HCT116 (cell line): ENCODE measurements at regions not wholly inside any gene's neighbourhood (a gene's known extent, or its start where the extent isn't known, plus 50 kb on each side); places are given as distances from the start of the nearest gene placed in this dataset.

Experiments used
- ATAC-seq: fragments of 200-7000 bp; cut with Tn5 transposase; 2 replicates; pipeline ENCODE4 v1.9.1; 2020; ENCODE audit warnings: mild to moderate bottlenecking, moderate library complexity
- BruUV-seq: library from RNA; stranded (reverse); fragments of 400-500 nt; replicated peaks from 2 replicates; lab custom pipeline; 2021; lab: Mats Ljungman, UMichigan
- CTCF ChIA-PET: fragments of 300-600 bp; sonication (Branson Sonifier 250); formaldehyde crosslinking; loops from one replicate; lab custom pipeline; 2021; ENCODE audit warnings: antibody characterized with exemption; lab: Charles Lee
- POLR2A ChIA-PET: fragments of 300-600, 350-600 bp; sonication (Branson Sonifier 250); formaldehyde crosslinking; loops from one replicate; lab custom pipeline; 2021; ENCODE audit warnings: antibody characterized with exemption; lab: Charles Lee
- RAD21 ChIA-PET, 2 experiments: fragments of 300-600 bp; sonication (Branson Sonifier 250); formaldehyde crosslinking; loops; one replicate each; lab custom pipeline; 2023; ENCODE audit warnings: low total read pairs in 2 of 2; ENCODE audit not compliant: uncharacterized antibody in 2 of 2, unreplicated experiment in 2 of 2, low non-redundant PET in 1 of 2; lab: Charles Lee
- DNase-seq: peaks from one replicate; pipeline ENCODE4 v3.0.0-alpha.2; 2010; ENCODE audit warnings: low read depth, low spot score
- H2AFZ ChIP-seq: fragments of 200-600 bp; shearing (Covaris generic), sonication (generic); 2 replicates; pipeline ENCODE4 v1.6.1; 2017; ENCODE audit warnings: low read depth, mixed run types, mixed read lengths, antibody characterized with exemption, low read length; ENCODE audit not compliant: poor library complexity, severe bottlenecking
- H3K27ac ChIP-seq: 2 replicates; pipeline ENCODE4 v1.5.1; 2012; ENCODE audit warnings: low read depth, low read length
- H3K27me3 ChIP-seq: fragments of 200-600 bp; sonication (generic); 2 replicates; pipeline ENCODE4 v1.6.1; 2016; ENCODE audit warnings: mixed run types, low read length, mixed read lengths; ENCODE audit not compliant: insufficient read depth
- H3K36me3 ChIP-seq, 2 experiments: fragments of 200-500 bp in 1 of 2; fragments of 200-600 bp in 1 of 2; sonication (Bioruptor generic) in 1 of 2; sonication (generic) in 1 of 2; 2 replicates each; pipeline versions ENCODE4 v1.5.1 to v1.6.1; 2014 to 2016; ENCODE audit warnings: low read length in 2 of 2, inconsistent platforms in 1 of 2, mixed read lengths in 1 of 2, mixed run types in 1 of 2; ENCODE audit not compliant: insufficient read depth in 2 of 2, control insufficient read depth in 1 of 2
- H3K4me1 ChIP-seq, 2 experiments: fragments of 200-600 bp in 1 of 2; sonication (generic) in 1 of 2; 2 replicates each; pipeline versions ENCODE4 v1.5.1 to v1.6.1; 2012 to 2017; ENCODE audit warnings: low read length in 2 of 2, inconsistent platforms in 1 of 2, mild to moderate bottlenecking in 1 of 2, mixed read lengths in 1 of 2, mixed run types in 1 of 2, moderate library complexity in 1 of 2; ENCODE audit not compliant: insufficient read depth in 2 of 2, control insufficient read depth in 1 of 2
- H3K4me2 ChIP-seq: fragments of 200-600 bp; sonication (generic); 2 replicates; pipeline ENCODE4 v1.6.1; 2017; ENCODE audit warnings: mixed run types, low read length, mixed read lengths
- H3K4me3 ChIP-seq, 2 experiments: fragments of 200-600 bp in 1 of 2; sonication (generic) in 1 of 2; replicated peaks in 1 of 2; 2 replicates each; pipeline ENCODE4 v1.5.1; 2011 to 2016; ENCODE audit warnings: low read length in 2 of 2, control low read depth in 1 of 2, low read depth in 1 of 2, mild to moderate bottlenecking in 1 of 2, mixed read lengths in 1 of 2, mixed run types in 1 of 2
- H3K79me2 ChIP-seq: fragments of 200-600 bp; sonication (generic); 2 replicates; pipeline ENCODE4 v1.6.1; 2017; ENCODE audit warnings: mild to moderate bottlenecking, mixed run types, low read length, moderate library complexity, mixed read lengths; ENCODE audit not compliant: insufficient read depth
- H3K9ac ChIP-seq: fragments of 200-600 bp; sonication (generic); 2 replicates; pipeline ENCODE4 v1.6.1; 2016; ENCODE audit warnings: low read length, mixed read lengths
- H3K9me2 ChIP-seq: fragments of 200-600 bp; sonication (generic), shearing (Covaris generic); 2 replicates; pipeline ENCODE4 v1.6.1; 2017; ENCODE audit warnings: mixed run types, mild to moderate bottlenecking, moderate library complexity; ENCODE audit not compliant: insufficient read depth
- H3K9me3 ChIP-seq, 2 experiments: fragments of 200-500 bp in 1 of 2; fragments of 200-600 bp in 1 of 2; sonication (Bioruptor generic) in 1 of 2; sonication (generic) in 1 of 2; 2 replicates each; pipeline ENCODE4 v1.6.1; 2014 to 2017; ENCODE audit warnings: low read length in 2 of 2, mixed read lengths in 2 of 2, inconsistent platforms in 1 of 2, low read depth in 1 of 2, mild to moderate bottlenecking in 1 of 2, mixed run types in 1 of 2, moderate library complexity in 1 of 2; ENCODE audit not compliant: control insufficient read depth in 1 of 2, insufficient read depth in 1 of 2
- H4K20me1 ChIP-seq: fragments of 200-600 bp; sonication (generic), shearing (Covaris generic); 2 replicates; pipeline ENCODE4 v1.6.1; 2017; ENCODE audit warnings: mixed run types, mild to moderate bottlenecking, moderate library complexity; ENCODE audit not compliant: insufficient read depth
- CBX3 ChIP-seq: IDR thresholded peaks from 2 replicates; pipeline ENCODE4 v1.6.1; 2012; ENCODE audit warnings: low read depth
- EGR1 ChIP-seq: IDR thresholded peaks from 2 replicates; pipeline ENCODE4 v1.6.1; 2012; ENCODE audit warnings: low read depth
- EZH2 ChIP-seq: fragments of 200-600 bp; sonication (generic); IDR thresholded peaks from 2 replicates; pipeline ENCODE4 v1.6.1; 2017; ENCODE audit warnings: antibody characterized with exemption, mixed run types
- EZH2phosphoT487 ChIP-seq: fragments of 200-600 bp; IDR thresholded peaks from 2 replicates; pipeline ENCODE4 v1.6.1; 2018; ENCODE audit warnings: antibody characterized with exemption, borderline replicate concordance
- POLR2A ChIP-seq: IDR thresholded peaks from 2 replicates; pipeline ENCODE4 v1.7.0; 2011; ENCODE audit warnings: borderline replicate concordance; ENCODE audit not compliant: insufficient read depth, insufficient read length; ENCODE audit errors: extremely low read depth
- SIN3A ChIP-seq: IDR thresholded peaks from 2 replicates; pipeline ENCODE4 v1.6.1; 2012; ENCODE audit warnings: low read depth
- SRF ChIP-seq: IDR thresholded peaks from 2 replicates; pipeline ENCODE4 v1.6.1; 2012; ENCODE audit warnings: low read depth
- TCF7L2 ChIP-seq: IDR thresholded peaks from 2 replicates; pipeline ENCODE4 v1.7.0; 2011; ENCODE audit warnings: borderline replicate concordance, inconsistent platforms; ENCODE audit not compliant: insufficient read depth, insufficient read length; ENCODE audit errors: extremely low read depth
- ZFX ChIP-seq: fragments of 450-650 bp; IDR thresholded peaks from 2 replicates; pipeline ENCODE4 v1.6.1; 2017
- ZNF274 ChIP-seq: fragments of 200-500 bp; sonication (Bioruptor generic); IDR thresholded peaks from 2 replicates; pipeline ENCODE4 v1.6.1; 2014; ENCODE audit warnings: mild to moderate bottlenecking, low read depth, low read length, inconsistent platforms
- intact Hi-C: fragments of 100-400 bp; cut with micrococcal nuclease; formaldehyde crosslinking; loops from 2 replicates; pipeline ENCODE4 v1.10.0; 2022
- TF ChIP-seq, protein P1 (sequence below): IDR thresholded peaks from 2 replicates; pipeline ENCODE4 v1.6.1; 2011; ENCODE audit warnings: mild to moderate bottlenecking, low read length, moderate library complexity; ENCODE audit not compliant: insufficient replicate concordance; ENCODE audit errors: extremely low read depth

DNA sequence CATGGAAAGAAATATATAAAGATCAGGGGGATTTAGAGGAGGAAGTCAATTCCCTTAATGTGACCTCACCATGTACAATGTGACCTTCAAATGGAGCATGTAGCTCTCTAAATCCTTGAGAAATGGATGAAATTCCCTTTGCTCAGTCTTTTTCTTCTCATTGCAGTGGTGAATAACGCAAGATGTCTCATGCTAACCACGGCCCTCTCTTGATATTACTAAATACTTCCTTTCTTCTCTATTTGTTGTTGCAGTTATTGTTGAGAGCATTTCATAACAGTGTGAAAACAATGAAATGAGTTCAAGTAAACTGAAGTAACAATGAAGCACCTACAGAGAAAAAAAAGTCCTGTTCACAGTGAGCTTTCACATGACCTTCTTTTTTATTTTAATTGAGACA lies 55.6 kb downstream of the ZNF281 start:
- Histone ChIP-seq H3K4me1 (peaks cover 0 to 3% of the 10 kb centered on the region in 2 experiments; a peak in 1 of 4 replicates), H3K9me2 (no peaks in the 10 kb centered on the region), H3K9ac (no peak overlapping the region), H3K4me3 (no peak overlapping the region), H3K36me3 (no peaks in the 10 kb centered on the region), H3K9me3 (no peaks in the 10 kb centered on the region), H3K27me3 (no peaks in the 10 kb centered on the region), H4K20me1 (no peaks in the 10 kb centered on the region), H3K27ac (no peak overlapping the region), H2AFZ (no peak overlapping the region), H3K79me2 (no peaks in the 10 kb centered on the region), H3K4me2 (no peak overlapping the region)
- ChIA-PET POLR2A (no interaction called here), RAD21 (no interaction called here), CTCF (interaction anchor here (0.6 kb wide), 1 partner anchor 155 kb away, joined by 3 read pairs; no protein-coding TSS in a partner anchor)
- TF ChIP-seq ZFX = no peak
- TF ChIP-seq, protein P1, sequence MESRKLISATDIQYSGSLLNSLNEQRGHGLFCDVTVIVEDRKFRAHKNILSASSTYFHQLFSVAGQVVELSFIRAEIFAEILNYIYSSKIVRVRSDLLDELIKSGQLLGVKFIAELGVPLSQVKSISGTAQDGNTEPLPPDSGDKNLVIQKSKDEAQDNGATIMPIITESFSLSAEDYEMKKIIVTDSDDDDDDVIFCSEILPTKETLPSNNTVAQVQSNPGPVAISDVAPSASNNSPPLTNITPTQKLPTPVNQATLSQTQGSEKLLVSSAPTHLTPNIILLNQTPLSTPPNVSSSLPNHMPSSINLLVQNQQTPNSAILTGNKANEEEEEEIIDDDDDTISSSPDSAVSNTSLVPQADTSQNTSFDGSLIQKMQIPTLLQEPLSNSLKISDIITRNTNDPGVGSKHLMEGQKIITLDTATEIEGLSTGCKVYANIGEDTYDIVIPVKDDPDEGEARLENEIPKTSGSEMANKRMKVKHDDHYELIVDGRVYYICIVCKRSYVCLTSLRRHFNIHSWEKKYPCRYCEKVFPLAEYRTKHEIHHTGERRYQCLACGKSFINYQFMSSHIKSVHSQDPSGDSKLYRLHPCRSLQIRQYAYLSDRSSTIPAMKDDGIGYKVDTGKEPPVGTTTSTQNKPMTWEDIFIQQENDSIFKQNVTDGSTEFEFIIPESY = no peak
- no peak for TF ChIP-seq POLR2A
- no peak for TF ChIP-seq SIN3A
- no peak for TF ChIP-seq SRF
- TF ChIP-seq EZH2phosphoT487 = no peak
- TF ChIP-seq CBX3 = no peak
- no peak for TF ChIP-seq EGR1
- TF ChIP-seq TCF7L2 = no peak
- intact Hi-C loops = no loop called here
- no peak for DNase-seq
- no peak for ATAC-seq
- BruUV-seq = no TSS peak

DNA sequence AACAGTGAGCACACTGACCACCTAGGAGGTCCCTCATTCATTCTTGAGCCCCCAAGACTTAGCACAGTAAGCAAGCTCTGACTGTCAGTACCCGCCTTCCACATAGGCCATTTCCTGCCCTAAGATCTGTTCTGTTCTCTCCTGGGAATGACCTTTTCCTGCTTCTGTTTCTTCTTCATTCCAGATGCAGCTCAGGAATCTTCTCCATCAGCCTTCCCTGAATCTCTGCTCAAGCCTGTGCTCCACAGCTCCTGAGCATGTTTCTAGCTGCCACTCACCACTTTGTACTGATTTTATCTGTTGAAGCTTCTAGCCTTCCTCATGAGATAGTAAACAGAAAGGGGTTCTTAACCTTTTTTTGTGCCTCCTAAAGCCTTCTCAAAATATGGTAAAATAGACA lies 56.6 kb downstream of the ZNF281 start:
- ChIA-PET POLR2A (no interaction called here), RAD21 (no interaction called here), CTCF (no interaction called here)
- H3K4me3 ChIP-seq = no peak overlapping the region
- H3K9me3 ChIP-seq = no peaks in the 10 kb centered on the region
- intact Hi-C loops = no loop called here
- no peak overlapping the region for H3K9ac ChIP-seq
- H3K4me2 ChIP-seq = no peak overlapping the region
- DNase-seq (no peak), ATAC-seq (no peak)
- BruUV-seq = no TSS peak
- no peaks in the 10 kb centered on the region for H4K20me1 ChIP-seq
- H3K27me3 ChIP-seq = no peaks in the 10 kb centered on the region
- no peaks in the 10 kb centered on the region for H3K36me3 ChIP-seq
- H3K79me2 ChIP-seq = no peaks in the 10 kb centered on the region
- H2AFZ ChIP-seq = no peak overlapping the region
- H3K4me1 ChIP-seq = peaks cover 0 to 3% of the 10 kb centered on the region in 2 experiments; a peak in 1 of 4 replicates
- TF ChIP-seq EZH2 = no peak
- TF ChIP-seq ZNF274 = no peak
- H3K27ac ChIP-seq = no peak overlapping the region
- H3K9me2 ChIP-seq = no peaks in the 10 kb centered on the region
